ENCODE measurements at regions not wholly inside any gene's neighbourhood (a gene's known extent, or its start where the extent isn't known, plus 50 kb on each side); places are given as distances from the start of the nearest gene placed in this dataset.

GRCh38 chr6:160911949-160912348, 79.6 kb upstream of the MAP3K4 start:
- TF ChIP-seq EZH2phosphoT487 (IDR thresholded peaks at IDR 0.05; ENCODE audit: insufficient read depth, low read depth) (no peak), EZH2 (IDR thresholded peaks at IDR 0.05; ENCODE audit: insufficient read depth, poor library complexity, severe bottlenecking) (no peak)
